HL-60/S4 treated with phorbol 12-myristate 13-acetate at 8.2 ng/mL for 4 days and 3 days (cell line): ENCODE measurements at regions not wholly inside any gene's neighbourhood (a gene's known extent, or its start where the extent isn't known, plus 50 kb on each side); places are given as distances from the start of the nearest gene placed in this dataset.

Source experiments
- in situ Hi-C: fragments of 300-500 bp; cut with MboI; formaldehyde crosslinking; loops from 2 replicates; pipeline ENCODE4 v1.15.0; 2022; ENCODE audit warnings: low sequenced_read_pairs

GRCh38 chr15:70262591-70263274 is 165.0 kb upstream of the TLE3 start:
- in situ Hi-C loops: loop anchor here (25.0 kb wide), 1 partner anchor 200 kb away; no protein-coding TSS in a partner anchor

GRCh38 chr15:70262171-70262570 is 164.5 kb upstream of the TLE3 start:
- in situ Hi-C loops: loop anchor here (25.0 kb wide), 1 partner anchor 200 kb away; no protein-coding TSS in a partner anchor

- in situ Hi-C loops: loop anchor here (25.0 kb wide), 1 partner anchor 201 kb away; no protein-coding TSS in a partner anchor
Measured at GRCh38 chr15:70261083-70261482, 163.4 kb upstream of the TLE3 start.

GRCh38 chr15:70260580-70260979 is 162.9 kb upstream of the TLE3 start:
- in situ Hi-C loops: loop anchor here (25.0 kb wide), 1 partner anchor 202 kb away; no protein-coding TSS in a partner anchor

DNA sequence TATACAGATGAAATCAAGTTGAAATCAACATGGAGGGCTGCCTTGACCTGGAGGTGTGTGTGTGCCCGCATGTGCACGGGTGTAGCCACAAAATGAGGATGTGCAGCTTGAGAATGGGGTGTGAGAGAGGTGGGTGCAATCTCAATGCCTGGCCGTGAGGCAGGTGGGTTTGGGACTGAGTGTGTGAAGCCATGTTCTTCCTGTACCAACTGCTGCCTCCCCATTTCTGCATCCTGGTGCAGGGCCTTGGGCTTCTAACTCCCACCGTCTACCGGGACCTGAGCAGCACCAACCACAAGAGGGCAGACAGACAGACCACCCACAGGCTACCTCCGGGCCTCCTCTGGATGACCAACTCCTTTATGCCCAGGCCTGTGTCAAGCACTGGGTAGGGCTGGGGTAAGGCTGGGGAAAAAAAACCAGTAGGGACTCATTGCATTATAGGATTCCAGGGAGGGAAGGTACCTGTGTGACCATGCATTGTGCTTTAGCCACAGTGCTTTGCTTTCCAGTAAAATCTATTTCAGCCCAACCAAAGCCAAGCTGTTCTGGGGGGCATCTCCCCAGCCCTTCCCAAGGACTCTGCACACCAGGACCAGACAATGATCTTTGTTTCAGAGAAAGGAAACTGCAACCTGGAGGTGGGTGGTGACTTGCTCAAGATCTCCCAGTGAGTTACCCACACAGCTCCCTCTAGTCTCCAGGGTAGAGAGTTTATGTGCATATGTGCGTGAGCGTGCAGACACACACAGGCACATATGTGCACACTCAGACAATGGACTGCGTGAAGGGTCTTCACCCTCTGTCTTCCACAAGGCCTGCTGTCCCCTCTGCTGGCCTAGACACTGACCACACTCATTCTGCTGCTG is 162.2 kb upstream of the TLE3 start:
- in situ Hi-C loops: loop anchor here (25.0 kb wide), 1 partner anchor 202 kb away; no protein-coding TSS in a partner anchor

DNA sequence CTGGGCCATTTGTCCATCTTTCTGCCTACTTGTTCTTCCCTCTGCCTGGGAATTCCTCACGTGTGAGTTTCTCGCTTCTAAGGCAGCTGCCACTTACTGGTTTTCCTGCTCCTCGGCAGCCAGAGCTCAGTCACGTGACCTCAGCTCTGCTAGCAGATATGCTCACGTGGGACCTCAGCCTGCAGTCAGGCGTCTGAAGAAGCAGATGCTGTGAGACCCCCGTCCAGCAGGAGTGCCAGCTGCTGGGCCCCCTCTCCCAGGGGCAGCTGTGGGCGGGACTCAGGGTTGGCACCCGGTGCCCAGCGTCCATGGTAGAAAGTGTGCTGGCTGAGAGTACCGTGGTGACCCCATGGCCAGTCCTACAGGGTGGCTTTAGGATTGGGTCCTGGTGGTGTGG is 161.3 kb upstream of the TLE3 start:
- in situ Hi-C loops: loop anchor here (25.0 kb wide), 1 partner anchor 203 kb away; no protein-coding TSS in a partner anchor

DNA sequence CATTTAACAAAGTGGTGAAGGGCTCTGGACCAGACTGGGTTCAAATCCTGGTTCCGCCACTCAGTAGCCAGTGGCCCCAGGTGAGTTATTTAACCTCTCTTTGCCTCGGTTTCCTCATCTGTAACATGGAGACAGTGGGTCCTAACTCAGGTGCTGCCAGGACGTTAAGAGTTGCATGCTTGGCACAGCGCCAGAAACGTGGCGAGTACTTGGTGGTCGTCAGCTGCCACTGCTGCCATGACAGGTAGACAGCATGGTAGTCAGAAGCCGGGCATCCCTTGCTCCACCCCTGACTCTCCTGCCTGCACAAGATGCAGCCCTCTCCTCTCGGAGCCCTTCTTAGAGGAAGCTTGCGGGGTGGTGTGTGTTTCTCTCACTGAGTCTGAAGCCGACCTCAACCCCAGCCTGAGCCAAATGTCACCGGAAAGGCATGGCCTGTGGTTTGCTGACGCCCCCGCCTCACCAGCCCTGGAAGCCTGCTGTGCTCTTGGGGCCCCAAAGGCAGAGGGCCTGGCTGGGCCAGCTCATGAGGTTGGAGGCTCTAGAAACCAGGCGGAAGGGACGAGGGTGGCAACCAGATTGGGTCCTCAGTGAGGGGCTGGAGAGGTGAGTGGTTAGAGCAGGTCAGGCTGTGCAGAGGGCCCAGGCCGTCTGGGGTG is 160.8 kb upstream of the TLE3 start:
- in situ Hi-C loops: loop anchor here (25.0 kb wide), 1 partner anchor 204 kb away; no protein-coding TSS in a partner anchor

DNA sequence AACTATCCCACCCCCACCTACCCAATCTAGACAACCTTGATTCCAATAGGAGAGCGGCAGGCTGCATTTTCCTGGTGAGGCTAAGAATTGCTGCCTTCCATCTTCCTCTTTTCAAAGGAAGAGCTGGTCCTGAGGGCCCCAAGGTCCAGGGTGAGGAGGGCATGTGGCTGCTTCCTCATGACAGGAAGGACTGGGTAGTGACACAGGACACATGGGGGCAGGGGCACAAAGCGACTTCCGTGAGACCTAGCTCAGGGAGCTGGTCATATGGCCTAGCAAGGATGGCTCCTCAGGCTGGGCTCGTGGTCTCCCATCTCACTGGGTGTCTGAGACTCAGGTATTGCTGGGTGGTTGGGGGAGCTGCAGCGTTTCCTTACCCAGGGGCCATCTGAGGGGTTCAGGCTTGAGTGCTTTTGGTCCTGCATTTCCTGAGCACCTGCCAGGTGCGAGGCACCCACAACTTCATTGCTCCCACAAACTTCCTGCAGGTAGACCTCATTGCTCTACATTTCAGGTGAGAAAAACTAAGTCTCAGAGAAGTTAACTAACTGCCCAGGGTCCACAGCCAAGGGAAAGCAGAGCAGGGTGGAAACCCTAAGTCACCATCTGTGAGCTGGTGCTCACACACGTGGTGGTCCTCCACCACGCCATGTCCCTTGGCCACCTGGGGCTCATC is 160.0 kb upstream of the TLE3 start:
- in situ Hi-C loops: loop anchor here (25.0 kb wide), 1 partner anchor 205 kb away; no protein-coding TSS in a partner anchor

DNA sequence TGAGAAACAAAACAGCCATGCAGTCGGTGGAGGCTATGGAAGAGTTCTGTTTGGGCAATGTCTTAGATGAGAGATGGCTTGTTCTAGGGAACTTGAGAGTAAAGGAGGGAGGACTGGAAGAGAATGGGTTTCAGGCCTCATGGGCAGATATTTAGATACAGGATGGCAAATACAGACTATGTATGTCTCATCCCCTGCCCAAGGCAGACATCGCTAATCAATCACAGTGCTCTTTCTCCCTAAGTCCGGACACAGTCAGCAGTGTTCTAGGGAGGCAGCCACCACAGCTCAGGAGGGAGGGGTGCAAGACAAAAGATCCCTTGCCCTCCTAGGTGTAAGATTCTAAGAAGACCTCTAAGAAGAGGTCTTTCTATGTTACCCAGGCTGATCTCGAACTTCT is 159.3 kb upstream of the TLE3 start:
- in situ Hi-C loops: loop anchor here (25.0 kb wide), 1 partner anchor 205 kb away; no protein-coding TSS in a partner anchor

- in situ Hi-C loops: loop anchor here (25.0 kb wide), 1 partner anchor 208 kb away; no protein-coding TSS in a partner anchor
Measured at GRCh38 chr15:70254311-70254869, 156.7 kb upstream of the TLE3 start.

GRCh38 chr15:70253461-70254156 is 155.9 kb upstream of the TLE3 start:
- in situ Hi-C loops: loop anchor here (25.0 kb wide), 1 partner anchor 209 kb away; no protein-coding TSS in a partner anchor

GRCh38 chr15:70252951-70253320 is 155.2 kb upstream of the TLE3 start:
- in situ Hi-C loops: loop anchor here (25.0 kb wide), 1 partner anchor 209 kb away; no protein-coding TSS in a partner anchor

DNA sequence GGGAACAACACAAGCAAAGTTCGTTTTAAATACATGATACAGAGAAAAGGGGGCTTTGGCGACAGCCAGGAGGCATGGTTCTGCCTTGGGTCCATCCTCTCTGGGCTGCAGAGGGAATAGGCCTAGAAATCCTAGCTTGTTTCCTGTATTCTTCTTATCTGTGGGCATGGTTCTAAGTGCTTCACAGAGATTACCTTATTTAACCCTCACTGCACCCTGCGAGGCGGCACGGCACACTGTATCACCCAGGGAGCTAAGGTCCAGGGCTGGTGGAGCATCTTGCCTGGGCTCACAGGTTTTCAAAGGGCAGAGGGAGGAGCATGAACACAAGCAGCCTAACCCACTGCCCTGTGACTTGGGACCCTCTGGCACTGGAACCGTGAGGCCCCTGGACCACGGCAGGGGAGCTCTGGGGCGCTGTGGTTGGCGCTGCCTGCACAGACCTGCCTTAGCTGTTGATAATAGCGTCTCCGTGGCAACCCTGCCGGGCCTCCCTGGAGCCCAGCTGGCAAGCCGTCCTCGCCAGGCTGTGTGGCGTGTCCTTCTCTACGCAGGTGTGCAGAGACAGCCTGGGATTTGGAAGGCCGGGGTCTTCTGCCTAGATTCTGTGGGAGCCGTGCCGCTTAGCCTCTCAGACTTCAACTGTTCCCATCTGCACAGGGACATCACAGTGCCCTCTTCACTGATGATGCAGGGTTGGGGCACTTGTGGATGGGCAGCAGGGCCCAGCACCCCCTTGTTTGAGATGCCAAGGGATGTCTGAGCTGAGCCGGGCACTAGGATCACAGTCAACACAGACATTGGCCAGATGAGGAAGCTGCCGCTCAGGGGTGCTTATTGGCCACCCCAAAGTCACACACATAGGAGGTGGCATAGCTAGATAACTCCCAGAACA is 154.6 kb upstream of the TLE3 start:
- in situ Hi-C loops: loop anchor here (25.0 kb wide), 1 partner anchor 210 kb away; no protein-coding TSS in a partner anchor

- in situ Hi-C loops: loop anchor here (25.0 kb wide), 1 partner anchor 211 kb away; no protein-coding TSS in a partner anchor
Measured at GRCh38 chr15:70251246-70251990, 153.7 kb upstream of the TLE3 start.

DNA sequence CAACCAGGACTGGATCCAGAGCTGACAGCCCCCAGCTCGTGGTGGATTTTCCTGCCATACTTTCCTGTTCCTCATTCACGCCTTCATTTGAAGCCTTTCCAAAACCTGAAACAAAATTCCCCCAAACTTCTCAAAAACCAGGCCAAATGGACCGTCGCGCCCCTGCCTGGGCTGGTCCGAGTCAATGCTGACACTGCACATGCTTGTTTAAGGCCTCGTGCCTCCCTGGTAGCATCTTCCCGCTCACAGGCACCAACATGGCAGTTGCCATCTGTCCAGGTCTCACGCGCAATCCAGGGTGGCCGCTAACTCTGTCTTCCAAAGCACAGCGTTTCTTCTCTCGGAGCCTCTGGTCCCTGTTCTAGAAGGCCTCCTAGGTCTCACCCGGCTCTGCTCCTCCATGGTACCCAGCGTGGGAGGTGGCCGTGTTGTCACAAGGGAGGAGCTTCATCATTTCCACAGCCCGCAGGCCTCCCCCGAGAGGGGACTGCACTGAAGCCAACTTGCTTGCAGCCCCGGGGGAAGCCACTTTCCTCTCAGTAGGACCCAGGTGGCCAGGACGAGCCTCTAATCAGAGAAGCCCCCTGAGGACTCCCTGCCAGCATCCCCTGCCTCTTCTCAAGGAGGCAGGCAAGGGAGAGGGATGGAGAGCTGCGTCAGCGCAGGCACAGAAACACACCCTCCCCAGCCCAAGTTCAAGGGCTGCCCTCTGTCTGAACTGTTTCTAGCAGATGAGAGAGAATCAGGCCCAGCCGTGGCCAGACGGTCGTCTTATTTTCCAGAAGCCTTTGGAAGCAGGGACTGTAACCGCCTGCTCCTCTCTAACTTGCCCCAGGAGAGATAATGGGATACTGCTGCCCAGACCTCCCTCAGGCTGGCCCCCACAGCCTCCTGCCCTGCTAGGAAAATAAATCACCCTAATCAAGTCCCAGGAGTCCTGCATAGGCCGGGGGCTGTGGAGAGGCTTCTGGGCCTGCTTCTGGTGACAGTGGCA is 152.8 kb upstream of the TLE3 start:
- in situ Hi-C loops: loop anchor here (25.0 kb wide), 1 partner anchor 212 kb away; no protein-coding TSS in a partner anchor

DNA sequence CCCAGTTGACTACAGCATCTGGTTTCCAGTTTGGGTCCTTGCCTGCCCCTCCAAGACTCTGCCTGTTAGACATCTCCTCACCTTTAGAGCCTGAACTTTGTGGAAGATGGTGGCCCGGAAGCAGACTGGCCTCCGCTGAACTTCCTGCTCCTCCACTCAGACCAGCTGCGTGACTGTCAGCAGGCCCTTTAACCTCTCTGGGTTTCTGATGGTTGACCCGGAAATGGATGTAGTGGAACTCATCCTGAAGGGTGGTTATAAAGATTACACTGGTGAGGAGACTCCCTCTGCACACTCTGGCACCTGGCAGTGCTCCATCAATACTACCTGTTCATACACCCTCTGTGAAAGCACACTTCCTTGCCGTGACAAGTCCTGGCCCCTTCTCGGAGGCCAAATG is 151.9 kb upstream of the TLE3 start:
- in situ Hi-C loops: loop anchor here (25.0 kb wide), 1 partner anchor 213 kb away; no protein-coding TSS in a partner anchor
